GM12891 (cell line): ENCODE measurements at regions not wholly inside any gene's neighbourhood (a gene's known extent, or its start where the extent isn't known, plus 50 kb on each side); places are given as distances from the start of the nearest gene placed in this dataset.
"Not testable (repeated sequence)": the region's sequence is repeated elsewhere in the genome, so short reads cannot be mapped to it uniquely, and the experiment has no call there.

Experiments
- DNase-seq: peaks from one replicate; pipeline ENCODE4 v3.0.0; 2011; ENCODE audit warnings: low spot score; ENCODE audit not compliant: insufficient read length
- FAIRE-seq: peaks from 2 replicates; lab custom pipeline; 2011; peaks lifted over from hg19 to GRCh38; lab: Jason Lieb, UNC
- PAX5 ChIP-seq: IDR thresholded peaks from 2 replicates; pipeline ENCODE4 v1.6.1; 2011; ENCODE audit warnings: low read length, moderate library complexity, mild to moderate bottlenecking; ENCODE audit not compliant: insufficient read depth, severe bottlenecking
- POLR2A ChIP-seq: IDR thresholded peaks from 2 replicates; pipeline ENCODE4 v1.6.1; 2011; ENCODE audit warnings: low read depth, low read length, control low read depth
- POLR2AphosphoS5 ChIP-seq: IDR thresholded peaks from 2 replicates; pipeline ENCODE4 v1.6.1; 2011; ENCODE audit warnings: low read depth, low read length, control low read depth
- POU2F2 ChIP-seq: IDR thresholded peaks from 2 replicates; pipeline ENCODE4 v1.6.1; 2011; ENCODE audit warnings: low read depth, mild to moderate bottlenecking, control low read depth, low read length, moderate library complexity
- SPI1 ChIP-seq: IDR thresholded peaks from 2 replicates; pipeline ENCODE4 v1.6.1; 2011; ENCODE audit warnings: low read depth, low read length, control low read depth
- TAF1 ChIP-seq: IDR thresholded peaks from 2 replicates; pipeline ENCODE4 v1.6.1; 2011; ENCODE audit warnings: low read depth, low read length, control low read depth

DNA sequence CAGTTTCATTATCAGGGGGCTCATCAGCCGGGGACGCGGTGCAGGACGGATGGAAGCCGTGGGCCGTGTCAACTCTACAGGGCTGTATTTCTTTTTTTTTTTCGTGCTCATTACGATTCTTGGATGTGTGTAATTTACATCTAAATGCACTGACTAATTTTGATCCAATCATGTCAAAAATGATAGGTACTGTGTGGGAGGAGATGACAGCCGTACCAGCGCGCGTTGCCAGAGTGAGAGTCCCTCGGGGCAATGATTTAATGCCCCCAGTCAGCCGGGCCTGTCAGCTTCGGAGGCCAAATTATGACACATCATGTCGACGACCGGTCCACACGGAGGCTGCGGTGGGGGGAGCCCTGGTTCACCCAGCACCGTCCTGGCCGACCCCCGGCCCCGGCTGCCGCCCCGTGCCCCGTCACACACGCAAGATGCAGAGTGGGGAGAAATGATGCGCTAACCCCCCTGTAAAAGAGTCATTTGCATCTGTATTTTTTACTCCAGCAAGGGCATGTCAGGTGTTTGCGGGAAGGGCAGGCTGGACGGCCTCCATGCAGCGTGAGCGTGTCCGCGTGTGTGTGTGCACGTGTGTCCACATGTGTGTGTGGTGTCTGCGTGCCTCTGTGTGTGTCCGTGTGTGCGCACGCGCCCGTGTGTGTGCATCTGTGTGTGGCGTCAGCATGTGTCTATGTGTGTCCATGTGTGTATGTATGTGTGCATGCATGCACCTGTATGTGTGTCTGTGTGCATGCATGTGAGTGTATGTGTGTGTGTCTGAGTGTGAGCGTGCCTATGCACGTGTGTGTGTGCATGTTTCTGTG is 74.3 kb upstream of the PPP2R3B start:
- FAIRE-seq (no peak), DNase-seq (no peak)
- no peak for TF ChIP-seq POU2F2
- no peak for TF ChIP-seq SPI1
- no peak for TF ChIP-seq POLR2AphosphoS5
- no peak for TF ChIP-seq TAF1
- no peak for TF ChIP-seq POLR2A
- TF ChIP-seq PAX5, result no peak

DNA sequence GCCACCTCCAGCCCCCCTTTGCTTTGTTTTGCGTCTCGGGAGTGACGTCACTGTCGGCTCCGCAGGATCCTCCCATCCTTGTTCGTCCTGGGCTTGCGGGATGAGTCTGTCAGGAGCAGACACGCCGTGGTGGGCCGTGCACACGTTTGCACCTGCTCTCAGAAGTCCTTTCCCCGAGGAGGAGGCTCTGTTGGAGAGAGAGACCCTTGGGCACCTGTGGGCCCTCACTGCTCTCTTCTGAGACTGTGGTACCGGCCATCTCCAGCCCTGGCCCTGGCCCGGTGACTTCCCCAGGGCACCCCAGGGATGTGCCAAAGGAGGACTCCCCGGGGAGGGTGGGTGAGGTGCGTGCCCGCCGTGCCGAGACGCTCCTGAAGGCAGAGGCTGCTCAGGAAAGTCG is 76.1 kb upstream of the PPP2R3B start:
- DNase-seq (no peak), FAIRE-seq (no peak)
- TF ChIP-seq POLR2A, result no peak
- no peak for TF ChIP-seq PAX5
- no peak for TF ChIP-seq POU2F2
- TF ChIP-seq TAF1, result no peak
- no peak for TF ChIP-seq SPI1
- no peak for TF ChIP-seq POLR2AphosphoS5

DNA sequence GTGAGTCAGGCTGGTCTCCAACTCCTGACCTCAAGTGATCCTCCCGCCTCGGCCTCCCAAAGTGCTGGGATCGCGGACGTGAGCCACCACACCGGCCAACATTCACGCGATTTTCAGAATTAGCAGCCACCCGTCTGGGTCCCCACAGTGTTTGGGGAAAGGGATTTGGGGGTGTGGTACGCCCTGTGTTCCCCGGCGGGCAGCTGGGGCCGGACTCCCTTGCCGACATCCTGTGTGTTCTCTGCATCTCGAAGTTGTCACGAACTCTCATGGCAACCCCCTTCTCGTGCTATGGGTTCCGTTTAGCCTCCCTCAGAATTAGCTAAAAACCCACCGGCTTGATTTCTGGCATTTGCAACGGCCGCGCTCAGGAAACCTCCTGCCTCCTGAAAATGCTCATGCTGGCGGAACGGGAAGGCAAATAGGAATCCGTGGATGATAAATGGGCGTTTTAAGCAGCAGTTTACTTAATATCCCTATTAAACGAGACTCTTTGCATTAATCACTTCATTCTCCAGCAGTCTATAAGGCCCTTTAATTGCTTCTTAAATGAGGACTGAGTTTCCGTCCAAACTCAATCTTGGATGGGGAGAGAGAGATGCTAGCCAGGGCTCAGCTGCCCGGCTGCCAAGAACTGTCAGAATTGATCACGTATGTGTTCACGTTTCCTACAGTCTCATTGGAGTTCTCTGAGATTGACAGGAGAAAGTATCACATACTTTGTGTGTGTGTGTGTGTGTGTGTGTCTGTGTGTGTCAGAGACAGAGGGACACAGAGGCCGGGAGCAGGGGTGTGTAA is 78.9 kb upstream of the PPP2R3B start:
- TF ChIP-seq SPI1 (no peak), PAX5 (no peak), POU2F2 (no peak), TAF1 (no peak), POLR2A (no peak), POLR2AphosphoS5 (no peak)
- no peak for DNase-seq
- FAIRE-seq, result no peak

DNA sequence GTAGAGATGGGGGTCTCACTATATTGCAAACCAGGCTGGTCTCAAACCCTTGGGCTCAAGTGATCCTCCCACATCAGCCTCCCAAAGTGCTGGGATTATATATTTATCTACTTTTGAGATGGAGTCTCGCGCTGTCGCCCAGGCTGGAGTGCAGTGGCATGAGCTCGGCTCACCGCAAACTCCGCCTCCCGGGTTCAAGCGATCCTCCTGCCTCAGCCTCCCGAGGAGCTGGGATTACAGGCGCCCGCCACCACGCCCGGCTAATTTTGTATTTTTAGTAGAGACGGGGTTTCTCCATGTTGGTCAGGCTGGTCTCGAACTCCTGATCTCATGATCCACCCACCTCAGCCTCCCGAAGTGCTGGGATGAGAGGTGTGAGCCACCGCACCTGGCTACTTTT is 80.1 kb upstream of the PPP2R3B start:
- not testable (repeated sequence) for FAIRE-seq, DNase-seq

DNA sequence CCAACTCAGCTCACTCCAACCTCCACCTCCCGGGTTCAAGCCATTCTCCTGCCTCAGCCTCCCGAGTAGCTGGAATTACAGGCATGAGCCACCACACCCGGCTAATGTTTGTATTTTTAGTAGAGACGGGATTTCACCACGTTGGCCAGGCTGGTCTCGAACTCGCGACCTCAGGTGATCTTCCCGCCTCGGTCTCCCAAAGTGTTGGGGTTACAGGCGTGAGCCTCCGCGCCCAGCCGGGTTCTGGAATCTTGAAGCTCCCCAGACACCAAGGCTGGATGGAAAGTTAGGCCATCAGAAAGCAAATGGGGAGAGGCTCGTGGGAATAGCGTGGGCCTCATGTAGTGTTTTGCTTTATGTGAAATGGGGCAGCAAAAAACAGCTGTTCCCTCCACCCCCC is 81.0 kb upstream of the PPP2R3B start:
- not testable (repeated sequence) for DNase-seq, FAIRE-seq

DNA sequence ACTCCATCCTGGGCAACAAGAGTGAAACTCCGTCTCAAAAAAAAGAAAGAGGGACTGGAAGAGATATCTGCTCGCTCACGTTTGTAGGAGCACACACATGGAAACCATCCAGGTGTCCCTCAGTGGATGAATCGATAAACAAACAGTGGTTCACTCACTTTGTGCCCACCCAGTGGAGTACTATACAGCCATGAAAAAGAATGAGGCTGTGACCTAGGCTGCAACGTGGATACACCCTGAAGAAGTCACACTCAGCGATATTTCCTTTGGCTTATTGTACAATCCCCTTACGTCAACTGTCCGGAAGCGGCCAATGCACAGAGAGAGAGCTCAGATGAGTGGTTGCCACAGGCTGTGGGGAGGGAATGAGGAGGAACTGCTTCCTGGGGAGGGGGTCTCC is 82.3 kb upstream of the PPP2R3B start:
- FAIRE-seq, result no peak
- TF ChIP-seq POU2F2, result no peak
- no peak for TF ChIP-seq POLR2AphosphoS5
- no peak for DNase-seq

DNA sequence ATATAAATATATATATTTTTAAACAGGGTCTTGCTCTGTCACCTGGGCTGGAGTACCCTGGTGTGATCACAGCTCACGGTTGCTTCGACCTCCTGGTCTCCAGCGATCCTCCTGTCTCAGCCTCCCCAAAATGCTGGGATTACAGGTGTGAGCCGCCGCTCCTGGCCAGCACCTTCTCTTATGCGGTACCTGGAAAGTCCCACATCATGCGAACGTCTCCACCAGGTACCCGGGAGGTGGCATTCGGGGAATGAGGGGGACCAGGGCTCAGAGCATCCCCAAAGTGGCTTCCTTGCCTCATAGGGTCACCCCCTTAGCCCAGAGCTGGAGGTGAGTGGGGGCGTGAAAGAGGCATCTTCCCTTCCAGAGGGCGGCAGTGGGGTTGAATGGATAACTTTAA is 84.0 kb upstream of the PPP2R3B start:
- DNase-seq, result no peak
- FAIRE-seq, result no peak
- no peak for TF ChIP-seq SPI1
- TF ChIP-seq POU2F2, result no peak
- no peak for TF ChIP-seq TAF1
- TF ChIP-seq POLR2AphosphoS5, result no peak
- no peak for TF ChIP-seq POLR2A
- no peak for TF ChIP-seq PAX5

DNA sequence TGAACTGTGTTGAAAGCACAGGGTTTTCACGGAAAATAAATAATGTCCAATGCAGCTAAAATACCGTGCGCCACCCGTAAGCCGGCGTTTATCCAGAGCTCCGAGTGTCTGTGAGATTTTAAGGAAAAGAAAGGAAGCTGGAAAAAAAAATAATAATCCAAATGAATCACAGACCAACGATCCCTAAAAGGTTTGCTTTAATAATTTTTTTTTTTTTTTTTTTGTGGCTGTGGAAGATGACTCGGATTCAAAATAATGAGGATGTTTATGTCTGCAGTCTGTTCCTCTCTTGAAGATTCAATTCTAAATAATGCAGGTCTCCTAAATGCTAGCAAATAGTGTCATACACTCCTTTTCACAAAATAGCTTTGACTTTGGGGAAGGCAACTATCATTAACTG is 84.6 kb upstream of the PPP2R3B start:
- TF ChIP-seq POU2F2 (no peak), TAF1 (no peak), POLR2A (no peak), POLR2AphosphoS5 (no peak), PAX5 (no peak), SPI1 (no peak)
- FAIRE-seq, result no peak
- DNase-seq, result no peak

DNA sequence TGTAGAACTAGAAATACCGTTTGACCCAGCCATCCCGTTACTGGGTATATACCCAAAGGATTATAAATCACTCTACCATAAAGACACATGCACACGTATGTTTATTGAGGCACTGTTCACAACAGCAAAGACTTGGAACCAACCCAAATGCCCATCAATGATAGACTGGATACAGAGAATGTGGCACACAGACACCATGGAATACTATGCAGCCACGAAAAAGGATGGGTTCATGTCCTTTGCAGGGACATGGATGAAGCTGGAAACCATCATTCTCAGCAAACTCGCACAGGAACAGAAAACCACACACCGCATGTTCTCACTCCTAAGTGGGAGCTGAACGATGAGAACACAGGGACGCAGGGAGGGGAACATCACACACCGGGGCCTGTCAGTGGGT is 85.6 kb upstream of the PPP2R3B start:
- not testable (repeated sequence) for FAIRE-seq, DNase-seq

DNA sequence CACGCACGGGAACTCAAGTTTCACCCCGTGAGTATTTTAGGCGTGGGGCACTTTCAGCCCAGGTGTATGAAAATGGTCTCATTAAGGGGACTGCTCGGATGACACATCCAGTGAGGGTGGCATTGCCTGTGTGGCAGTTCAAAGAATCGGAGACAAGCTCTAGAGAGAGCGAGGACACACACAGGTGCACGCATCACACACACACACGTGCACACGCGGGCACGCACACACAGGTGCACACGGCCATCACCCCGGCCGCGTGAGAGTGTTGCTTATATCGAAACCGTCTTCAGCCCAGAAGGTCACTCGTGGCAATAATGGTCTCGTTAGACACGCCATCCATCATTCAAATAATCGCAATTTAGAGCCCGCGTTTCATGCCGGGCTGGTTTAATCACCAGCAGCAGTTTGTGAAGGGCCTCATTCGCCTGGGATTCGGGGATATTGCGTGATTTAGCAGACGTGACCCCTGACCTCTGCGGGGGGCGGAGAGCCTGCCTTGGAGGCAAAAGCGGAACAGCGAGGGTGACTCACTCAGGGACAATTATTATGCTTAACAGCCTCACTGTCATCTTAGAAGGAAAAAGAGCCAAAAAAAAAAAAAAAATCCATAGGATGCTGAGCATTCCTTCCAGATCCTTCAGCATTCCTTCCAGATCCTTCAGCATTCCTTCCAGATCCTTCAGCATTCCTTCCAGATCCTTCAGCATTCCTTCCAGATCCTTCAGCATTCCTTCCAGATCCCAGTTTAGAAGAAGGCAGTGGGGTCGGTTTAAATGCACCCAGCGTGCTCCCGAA is 89.4 kb upstream of the PPP2R3B start:
- FAIRE-seq (no peak), DNase-seq (no peak)
- no peak for TF ChIP-seq TAF1
- TF ChIP-seq POU2F2, result no peak
- no peak for TF ChIP-seq SPI1
